Activated CD4-positive, alpha-beta T cell treated with anti-CD3 and anti-CD28 coated beads, Interleukin-2, amount 50 U/mL, for 24 hours (primary cell): ENCODE measurements at regions not wholly inside any gene's neighbourhood (a gene's known extent, or its start where the extent isn't known, plus 50 kb on each side); places are given as distances from the start of the nearest gene placed in this dataset.

ENCODE experiments used
- DNase-seq, 2 donors: peaks; one replicate each; pipeline ENCODE4 v3.0.0-alpha.2; 2020; ENCODE audit warnings: low read depth in 1 of 2, low spot score in 1 of 2

DNA sequence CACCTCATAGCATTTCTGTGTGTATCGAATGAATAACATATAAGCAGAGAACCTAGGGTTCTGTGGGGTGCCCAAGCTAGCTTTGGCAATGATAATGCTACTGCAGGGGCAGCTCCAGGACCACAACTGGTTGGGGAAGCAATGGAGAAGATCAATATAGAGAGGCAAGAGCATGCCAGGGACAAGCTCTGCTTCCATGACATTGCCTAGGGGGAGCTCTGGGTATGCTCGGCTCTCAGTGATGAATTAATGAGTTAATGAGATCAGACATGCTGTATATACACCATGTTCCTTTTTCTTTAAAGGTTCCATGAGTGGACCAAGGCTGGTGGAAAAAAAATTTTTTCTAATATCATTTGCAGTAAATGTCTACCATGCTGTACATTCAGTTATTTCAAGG lies 618.4 kb downstream of the BCL11A start:
- DNase-seq: no peak

DNA sequence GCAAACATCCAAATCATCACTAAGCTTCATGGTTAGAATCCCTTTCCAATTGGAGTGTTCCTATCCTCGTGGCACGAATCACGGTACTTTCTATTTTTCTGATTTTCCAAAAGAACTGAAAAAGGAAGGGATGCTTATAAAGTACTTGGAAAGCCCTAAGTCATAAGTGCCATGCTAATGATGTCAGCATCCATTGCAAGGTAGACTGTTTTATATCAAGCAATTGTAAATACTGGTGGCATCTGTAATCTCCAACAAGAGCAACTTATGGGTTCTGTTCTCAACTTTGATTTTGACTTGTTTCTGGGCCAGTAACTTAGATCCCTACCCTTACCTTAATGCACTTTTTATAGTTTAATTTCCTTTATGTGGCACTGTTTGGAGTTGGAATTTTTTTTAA lies 619.5 kb downstream of the BCL11A start:
- DNase-seq: no peak

DNA sequence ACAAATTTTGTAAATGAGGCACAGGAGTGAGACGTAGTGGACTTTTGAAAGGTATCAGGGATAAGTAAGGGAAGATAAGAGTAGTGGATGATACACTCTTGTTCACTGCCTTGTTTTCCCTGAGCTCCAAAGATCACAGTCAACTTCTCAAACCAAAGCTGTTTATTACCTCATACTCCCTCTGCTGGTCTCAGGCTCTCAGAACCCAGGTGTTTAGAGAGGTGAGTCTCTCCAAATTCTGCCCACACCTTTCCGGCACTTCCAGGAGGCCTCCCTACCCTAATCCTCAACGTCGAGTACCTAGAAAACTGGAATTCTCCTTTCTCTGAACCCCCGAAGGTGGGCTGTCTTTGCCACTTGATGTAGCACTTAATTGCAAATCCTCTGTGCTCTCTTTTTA lies 621.1 kb downstream of the BCL11A start:
- DNase-seq: no peak

DNA sequence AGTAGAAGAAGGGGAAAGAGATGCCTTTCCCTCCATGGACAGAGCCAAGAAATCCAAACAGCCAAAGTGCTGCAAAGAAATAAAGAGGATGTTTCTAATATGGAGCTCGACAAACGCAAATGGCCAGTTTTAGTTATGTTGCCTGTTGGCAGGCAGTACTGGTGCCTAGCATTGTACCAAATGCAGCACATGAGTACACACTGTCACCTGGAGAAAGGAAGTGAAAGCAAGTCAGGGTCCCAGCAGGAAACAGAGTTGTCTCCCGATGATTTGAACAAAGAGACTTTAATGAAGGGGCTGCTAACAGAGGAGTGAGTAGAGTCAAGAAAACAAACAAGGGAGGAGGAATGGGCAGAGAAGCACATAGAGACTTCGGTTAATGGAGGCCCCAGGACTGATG lies 623.0 kb downstream of the BCL11A start:
- no peak for DNase-seq

DNA sequence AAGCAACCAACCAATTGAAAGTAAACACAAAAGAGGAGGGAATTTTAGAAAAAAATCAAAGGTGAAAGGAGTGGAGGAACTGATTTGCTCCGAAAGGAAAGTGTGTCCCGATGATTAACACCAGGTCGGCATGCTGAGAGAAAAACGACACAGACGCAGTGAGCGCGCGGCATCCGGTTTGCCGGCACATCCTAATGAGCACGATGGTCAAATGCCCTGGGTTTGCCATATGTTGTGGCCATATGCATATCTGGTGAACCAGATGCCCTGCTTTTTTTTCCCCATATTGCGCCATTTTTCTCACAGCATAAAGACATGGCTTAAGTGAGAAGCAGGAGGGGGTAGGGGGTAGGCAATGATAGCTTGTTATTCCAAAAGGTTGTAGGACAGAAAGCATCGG lies 626.7 kb downstream of the BCL11A start:
- no peak for DNase-seq

DNA sequence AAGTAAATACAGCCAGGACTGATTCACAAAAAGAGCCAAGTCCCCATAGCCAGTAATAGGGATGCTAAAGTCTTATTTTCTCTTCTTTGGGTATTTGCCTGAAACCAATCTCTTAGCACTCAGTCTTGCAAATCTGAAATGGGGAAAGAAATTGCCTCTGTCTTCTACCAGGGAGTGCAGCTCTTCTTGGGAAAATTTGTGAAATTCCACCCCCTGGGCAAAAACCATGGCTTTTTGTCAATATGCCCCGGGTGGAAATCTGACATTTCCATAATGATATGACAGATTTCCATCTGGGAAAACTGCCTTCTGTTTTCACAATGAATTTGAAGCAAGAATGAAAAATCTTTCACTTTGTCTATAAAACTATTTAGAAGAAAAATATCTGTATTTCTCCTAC lies 628.1 kb downstream of the BCL11A start:
- no peak for DNase-seq

DNA sequence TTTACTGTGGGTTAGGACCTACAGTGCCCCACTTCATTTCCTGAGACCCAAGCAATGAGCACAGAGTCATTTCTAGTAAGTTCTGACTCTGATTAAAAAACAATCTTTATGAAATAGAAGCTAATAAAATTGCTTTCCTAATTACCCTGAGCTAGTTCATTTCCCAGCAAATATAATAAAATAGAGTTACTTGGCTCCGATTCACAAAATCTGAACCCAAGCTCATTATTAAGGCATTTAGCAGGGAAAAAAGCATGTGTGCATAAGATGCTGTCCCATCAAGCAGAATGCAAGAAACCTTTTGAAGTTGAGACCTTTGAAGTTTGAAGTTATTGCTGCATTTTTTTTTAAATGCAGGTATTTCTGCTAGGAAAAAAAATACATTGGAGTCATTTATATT lies 629.1 kb downstream of the BCL11A start:
- no peak for DNase-seq

DNA sequence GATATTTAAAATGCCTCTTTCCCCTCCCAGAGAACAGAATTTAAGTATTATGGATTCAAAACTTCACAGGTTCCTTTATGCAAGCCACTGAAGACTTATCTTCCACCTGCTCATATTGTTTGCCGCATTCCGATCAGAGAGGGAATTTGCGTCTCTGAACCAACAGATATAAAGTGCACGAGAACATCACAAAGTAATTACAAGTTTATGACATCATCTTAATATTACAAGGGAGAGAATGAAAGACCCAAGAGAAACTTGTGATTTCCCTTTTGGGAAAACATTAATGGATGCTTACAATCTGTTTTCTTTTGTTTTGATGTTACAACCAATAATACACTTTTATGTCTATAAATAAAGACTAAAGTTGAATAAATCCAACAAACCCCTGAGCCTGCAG lies 631.0 kb downstream of the BCL11A start:
- DNase-seq: no peak

DNA sequence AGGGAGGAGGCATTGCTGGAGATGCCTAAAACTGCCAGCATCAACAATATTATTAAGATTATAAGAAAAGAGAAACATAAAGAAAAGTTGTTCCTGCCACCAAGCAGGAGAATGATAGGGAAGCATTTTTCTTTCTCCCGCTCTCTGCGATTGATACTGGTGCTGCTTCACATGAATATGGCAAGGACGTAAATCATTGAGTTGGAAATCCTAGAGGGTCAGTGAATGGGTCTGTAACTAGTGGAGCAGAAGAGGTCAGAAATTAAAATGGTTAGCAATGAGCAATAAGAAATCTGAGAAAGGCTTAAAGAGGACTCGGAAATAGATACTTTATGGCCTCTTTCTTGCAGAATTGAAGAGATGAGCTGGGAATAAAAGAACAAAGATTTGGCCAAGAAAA lies 631.7 kb downstream of the BCL11A start:
- DNase-seq: no peak

DNA sequence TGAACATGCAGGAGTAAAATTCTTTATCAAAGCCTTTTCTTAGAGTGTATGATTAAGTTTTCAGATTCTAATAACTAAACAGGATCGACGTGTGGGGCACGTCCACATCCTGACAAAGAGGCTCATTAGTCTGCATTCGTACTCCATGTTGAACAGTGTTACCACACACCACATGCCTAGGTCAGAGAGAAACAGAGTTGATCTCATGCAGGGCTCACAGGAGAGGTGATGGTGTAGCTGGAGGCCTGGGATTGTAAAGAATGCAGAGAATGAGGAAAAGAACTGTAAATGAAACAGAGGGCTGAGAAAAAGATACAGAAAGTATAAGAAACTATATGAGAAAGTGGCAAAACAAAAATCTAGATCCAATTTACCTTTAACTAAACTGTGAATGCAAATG lies 632.5 kb downstream of the BCL11A start:
- DNase-seq: no peak

DNA sequence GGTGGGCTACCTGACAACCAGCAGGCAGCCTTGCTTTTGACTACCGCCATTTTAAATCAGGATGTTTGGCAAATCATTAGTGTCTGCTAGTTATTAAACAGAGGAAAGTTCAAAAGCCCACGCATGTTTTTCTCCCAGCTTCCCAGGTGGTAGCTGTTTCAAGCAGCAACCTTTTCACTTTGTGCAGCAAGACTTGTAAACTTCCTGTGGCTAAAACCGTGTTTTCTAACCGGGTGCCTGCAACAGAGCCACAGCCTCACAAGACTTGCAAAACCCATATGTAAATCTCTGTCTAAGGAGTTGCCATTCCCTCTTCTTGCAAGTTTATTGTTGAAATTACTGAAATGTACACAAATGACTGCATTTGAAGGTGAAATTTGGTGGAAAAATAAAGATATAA lies 633.1 kb downstream of the BCL11A start:
- no peak for DNase-seq

DNA sequence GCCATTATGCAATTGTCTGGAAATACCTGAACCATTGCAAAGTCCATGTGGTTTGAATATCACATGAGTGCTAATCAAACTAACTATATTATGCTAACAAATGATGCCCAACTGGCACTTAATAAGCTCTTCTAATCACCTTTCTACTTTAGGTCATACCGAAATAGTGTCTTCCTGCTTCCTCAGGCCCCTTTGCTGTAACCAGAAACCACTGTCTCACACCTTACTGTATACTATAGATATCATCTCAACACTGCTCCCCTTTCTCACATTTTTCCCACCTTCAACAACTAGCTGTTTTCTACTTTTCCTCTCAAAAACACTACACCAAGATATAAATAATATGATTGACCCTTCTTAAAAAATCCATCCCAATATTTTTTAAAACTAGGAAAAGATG lies 633.9 kb downstream of the BCL11A start:
- no peak for DNase-seq

DNA sequence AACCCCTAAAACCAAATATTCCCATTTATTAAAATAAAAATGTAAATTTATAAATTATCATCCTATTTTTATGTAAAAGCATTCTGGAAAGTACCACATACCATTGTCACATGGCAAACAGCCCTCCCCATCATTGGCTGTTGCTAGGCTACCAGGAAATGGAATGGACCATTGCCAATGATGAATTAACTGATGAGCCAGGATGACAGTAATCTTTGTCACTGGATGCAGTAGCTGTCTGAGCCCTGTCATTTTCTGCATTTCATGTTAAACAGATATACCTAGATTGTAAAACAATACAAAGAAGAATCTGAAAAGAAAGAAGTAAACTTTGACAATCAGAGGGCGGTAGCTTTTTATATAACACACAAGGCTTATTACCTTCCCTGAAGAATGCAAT lies 641.4 kb downstream of the BCL11A start:
- no peak for DNase-seq

DNA sequence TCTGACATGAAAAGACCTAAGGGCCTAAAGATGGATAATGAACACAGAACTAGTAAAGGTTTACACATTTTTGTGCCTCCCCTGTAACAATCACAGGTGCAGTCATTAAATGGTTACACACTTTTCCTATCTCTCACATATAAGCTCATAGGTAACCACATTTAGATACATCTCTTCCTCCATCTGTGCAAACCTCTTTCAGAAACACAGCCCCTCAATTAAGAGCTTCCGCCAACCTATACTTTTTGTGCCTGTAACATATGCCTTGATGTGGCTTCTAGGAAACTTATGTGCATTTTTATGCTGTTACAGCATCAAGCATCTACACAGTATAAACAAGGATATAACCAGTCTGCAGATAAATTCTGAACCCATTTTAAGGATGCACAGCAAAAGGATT lies 643.3 kb downstream of the BCL11A start:
- DNase-seq: no peak

DNA sequence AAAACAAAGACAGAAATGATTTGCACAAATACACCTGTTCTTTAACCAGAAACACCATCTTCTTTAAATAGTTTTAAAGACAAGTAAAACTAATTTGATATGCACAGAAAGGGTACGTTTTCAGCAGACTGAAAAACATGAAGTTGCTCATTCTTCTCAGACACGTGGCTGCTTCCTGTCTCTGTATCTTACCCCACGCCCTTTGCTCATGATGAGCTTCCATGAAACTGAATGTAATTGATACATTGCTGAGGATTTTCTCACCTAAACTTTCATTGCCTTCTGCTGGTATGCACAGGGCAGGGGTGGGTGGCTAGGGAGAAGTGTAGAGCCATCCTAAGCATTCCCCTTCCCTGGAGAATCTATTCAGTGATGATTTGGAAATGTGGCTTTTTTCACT lies 644.3 kb downstream of the BCL11A start:
- DNase-seq: no peak

DNA sequence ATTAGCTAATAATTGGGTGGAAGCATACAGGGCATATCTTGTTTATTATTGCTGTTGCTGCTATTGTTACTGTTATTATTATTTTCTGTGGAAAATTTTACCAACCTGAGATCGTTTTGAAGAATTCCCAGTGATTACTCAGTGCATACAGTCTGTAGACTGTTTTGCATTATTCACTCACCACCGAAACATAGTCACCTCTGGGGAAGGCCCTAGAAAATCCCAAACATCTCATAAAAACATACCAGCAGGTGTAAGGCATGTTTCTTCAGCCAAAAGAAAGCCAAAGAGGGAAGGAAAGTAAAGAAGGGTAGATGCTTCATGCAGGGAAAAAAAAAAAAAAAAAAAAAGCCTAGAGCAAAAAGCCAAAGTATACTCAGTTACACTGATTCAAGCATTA lies 647.7 kb downstream of the BCL11A start:
- DNase-seq: no peak

DNA sequence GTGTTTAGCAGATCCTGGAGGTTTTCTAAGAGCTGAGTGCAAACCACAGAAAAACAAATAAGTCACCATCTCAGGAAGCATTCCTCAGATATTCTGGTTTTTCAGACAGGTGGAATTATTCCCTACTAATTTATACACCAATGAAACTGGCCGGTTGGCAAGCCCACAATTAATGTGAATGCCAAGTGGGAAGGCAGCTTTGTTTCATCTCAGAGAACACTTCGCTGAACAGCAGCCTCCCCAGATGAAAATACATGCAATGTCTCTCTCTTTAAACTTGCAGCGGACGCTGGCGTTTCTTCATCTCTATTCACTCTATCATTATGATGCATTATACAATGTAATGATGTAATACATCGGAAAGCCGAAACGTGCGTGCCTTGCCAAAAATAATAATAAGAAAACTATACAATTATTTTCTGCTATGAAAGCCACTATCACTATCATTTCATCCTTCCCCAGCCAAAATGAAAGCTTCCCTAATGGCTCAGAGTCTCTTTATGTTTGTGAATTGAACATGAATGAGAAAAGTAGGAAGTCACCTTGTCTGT lies 649.4 kb downstream of the BCL11A start:
- no peak for DNase-seq

DNA sequence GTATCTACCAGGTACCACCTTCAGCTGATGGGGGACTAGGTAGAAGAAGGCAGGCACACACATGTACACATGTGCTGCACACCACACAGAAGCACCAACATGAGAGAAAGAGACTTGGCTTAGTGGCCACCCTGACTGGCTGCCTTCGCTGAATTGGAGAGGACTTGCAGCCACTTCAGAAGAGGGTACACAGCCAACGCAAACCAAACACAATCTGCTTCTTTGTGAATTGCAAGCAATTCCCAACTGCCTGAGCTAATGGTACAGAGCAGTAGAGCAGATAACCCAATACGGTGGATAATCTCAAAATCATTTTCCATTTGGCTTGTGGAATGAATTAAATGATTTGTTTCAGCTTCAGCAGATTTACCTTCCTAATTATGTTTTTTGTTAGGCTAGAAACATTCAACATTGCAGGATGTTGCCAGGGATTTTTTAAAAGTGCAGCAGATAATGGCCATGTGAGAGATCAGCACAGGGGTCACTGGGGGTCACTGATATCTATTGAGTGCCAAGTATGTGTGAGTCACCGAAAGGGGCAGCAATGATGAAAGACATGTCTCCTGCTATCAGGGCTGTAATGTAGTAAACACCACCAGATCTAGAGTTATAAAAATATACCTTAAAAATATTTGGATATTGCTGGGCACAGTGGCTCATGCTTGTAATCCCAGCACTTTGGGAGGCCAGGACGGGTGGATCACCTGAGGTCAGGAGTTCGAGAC lies 652.6 kb downstream of the BCL11A start:
- DNase-seq: no peak

DNA sequence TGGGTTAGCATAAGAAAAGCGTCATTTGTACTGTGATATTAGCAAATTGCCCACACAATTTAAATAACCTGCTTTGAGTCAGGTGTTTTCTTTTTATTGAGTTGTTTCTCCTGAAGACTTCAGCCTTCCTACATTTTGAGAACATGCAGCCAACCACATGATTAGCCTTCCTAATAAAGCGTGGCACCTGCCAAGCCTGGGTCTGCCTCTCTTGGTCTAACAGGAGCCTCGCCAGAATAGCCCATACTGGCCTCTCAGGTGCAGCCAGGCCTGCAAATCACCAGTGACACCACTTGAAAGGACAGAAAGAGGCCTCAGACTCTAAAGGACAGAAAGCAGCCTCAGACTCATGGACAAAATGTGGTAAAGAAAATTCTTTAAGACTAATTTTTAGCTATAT lies 653.8 kb downstream of the BCL11A start:
- no peak for DNase-seq

DNA sequence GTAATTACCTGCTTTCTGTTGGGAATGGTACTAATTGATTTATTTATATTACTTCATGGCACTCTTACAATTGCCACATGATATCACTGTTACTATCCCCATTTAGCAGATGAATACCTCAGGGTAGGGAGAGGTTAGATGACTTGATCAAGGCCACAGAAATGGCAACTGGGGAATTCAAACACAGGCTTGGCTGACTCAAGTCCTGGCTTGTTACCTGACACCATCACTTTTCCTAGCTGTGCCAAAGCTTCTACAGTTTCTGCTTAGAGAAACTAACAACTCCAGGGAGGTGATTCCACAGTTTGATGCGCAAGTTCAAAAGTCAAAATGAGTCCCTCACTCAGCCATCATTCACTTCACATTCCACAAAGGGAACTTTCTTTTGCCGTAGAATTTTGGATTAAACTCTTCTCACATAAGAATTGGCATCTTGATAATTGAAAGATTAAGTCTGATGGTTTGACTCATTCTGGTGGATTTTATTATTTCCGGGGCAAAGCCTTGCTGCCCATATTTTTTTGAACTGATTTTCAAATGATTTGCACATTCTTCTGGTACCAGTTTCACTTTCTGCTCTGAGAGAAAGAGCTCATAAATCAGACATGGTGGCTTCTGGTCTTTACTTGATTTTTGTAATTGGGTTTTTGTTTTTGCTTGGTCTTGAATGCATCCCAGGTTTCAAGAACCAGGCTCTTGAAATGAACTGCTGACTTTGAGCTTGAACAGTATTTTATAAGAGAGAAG lies 656.8 kb downstream of the BCL11A start:
- no peak for DNase-seq

DNA sequence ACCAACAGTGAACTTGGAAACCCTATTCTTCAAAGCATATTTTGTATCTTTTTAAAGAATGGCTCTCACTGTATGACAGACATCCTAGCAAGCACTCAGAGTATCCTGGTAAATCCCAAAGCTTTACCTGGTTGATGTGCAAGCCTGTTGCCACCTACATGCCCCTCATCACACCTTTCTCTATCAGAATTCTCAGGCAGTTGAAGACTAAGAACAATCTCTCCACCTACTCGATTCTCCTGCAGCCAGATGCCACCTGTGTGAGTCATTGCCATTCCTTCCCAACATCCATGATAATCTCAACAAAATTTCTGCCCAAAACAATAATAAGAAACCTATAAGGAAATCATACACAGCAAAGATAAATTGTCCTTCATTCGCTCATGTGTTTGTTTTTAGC lies 659.8 kb downstream of the BCL11A start:
- DNase-seq: no peak

DNA sequence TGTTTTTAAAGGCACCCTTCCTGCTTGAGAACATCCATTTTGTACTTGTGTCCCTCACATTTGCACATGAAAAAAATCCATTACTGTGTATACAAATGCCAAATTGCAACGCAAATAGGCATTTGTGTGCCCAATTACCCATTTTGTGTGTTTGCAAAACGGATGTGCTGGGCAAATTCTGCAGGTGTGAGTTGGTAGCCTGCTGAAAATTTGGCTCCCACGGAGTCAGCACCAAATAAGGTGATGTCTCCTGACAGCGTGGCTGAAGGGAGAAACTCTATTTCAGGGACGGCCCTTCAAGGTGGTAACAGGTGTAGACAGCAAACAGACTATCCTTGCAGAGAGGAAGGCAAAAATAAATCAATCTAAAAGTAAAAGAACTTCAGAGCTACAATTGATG lies 661.1 kb downstream of the BCL11A start:
- no peak for DNase-seq

DNA sequence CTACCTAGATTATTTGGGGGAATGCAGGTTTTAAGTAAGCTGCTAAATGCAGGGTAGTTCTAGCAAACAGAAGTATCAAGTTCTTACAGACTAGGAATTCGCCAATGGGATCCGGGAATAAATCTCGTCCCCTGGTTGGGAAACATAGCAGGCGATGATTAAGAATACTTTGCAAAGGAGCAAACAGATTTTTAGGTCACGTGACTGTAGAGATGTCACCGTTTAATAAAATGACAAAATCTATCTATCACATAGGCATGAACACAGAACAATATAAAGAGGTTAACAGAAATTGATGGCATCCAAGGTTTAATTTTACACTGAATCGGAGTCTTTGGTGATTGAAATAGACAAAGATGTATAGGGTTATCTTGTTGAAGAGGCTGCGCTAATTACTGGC lies 664.1 kb downstream of the BCL11A start:
- DNase-seq: no peak
